Non-pigmented ciliary epithelial cell (primary cell): ENCODE measurements at regions not wholly inside any gene's neighbourhood (a gene's known extent, or its start where the extent isn't known, plus 50 kb on each side); places are given as distances from the start of the nearest gene placed in this dataset.

Source experiments
- DNase-seq: peaks from one replicate; pipeline ENCODE4 v3.0.0-alpha.2; 2010; ENCODE audit warnings: low read depth

- no peak for DNase-seq
Observed at GRCh38 chr2:34103437-34103836, 504.3 kb upstream of the FAM98A start.

GRCh38 chr2:34102339-34102738 lies 503.2 kb upstream of the FAM98A start:
- DNase-seq: peak; percentile 45

- no peak for DNase-seq
Observed at GRCh38 chr2:34099377-34099776, 500.3 kb upstream of the FAM98A start.

- DNase-seq: no peak
Observed at GRCh38 chr2:34098256-34098655, 499.2 kb upstream of the FAM98A start.

- no peak for DNase-seq
Observed at GRCh38 chr2:34096562-34097171, 497.6 kb upstream of the FAM98A start.

GRCh38 chr2:34093790-34094189 lies 494.7 kb upstream of the FAM98A start:
- DNase-seq: no peak

- DNase-seq: no peak
Observed at GRCh38 chr2:34070196-34070595, 471.1 kb upstream of the FAM98A start.

- no peak for DNase-seq
Observed at GRCh38 chr2:34069604-34070003, 470.5 kb upstream of the FAM98A start.

GRCh38 chr2:34050413-34050812 lies 451.3 kb upstream of the FAM98A start:
- DNase-seq: no peak

GRCh38 chr2:34045101-34045655 lies 446.1 kb upstream of the FAM98A start:
- no peak for DNase-seq

GRCh38 chr2:34037886-34038285 lies 438.8 kb upstream of the FAM98A start:
- no peak for DNase-seq

- DNase-seq: no peak
Observed at GRCh38 chr2:34037157-34037556, 438.1 kb upstream of the FAM98A start.

GRCh38 chr2:34031097-34031496 lies 432.0 kb upstream of the FAM98A start:
- no peak for DNase-seq

- DNase-seq: no peak
Observed at GRCh38 chr2:34030273-34030672, 431.2 kb upstream of the FAM98A start.

- no peak for DNase-seq
Observed at GRCh38 chr2:34029073-34029472, 430.0 kb upstream of the FAM98A start.

- no peak for DNase-seq
Observed at GRCh38 chr2:34025196-34025595, 426.1 kb upstream of the FAM98A start.

GRCh38 chr2:34012715-34013302 lies 413.7 kb upstream of the FAM98A start:
- DNase-seq: peak; percentile 24

- DNase-seq: no peak
Observed at GRCh38 chr2:34011684-34012083, 412.6 kb upstream of the FAM98A start.

GRCh38 chr2:34005901-34006300 lies 406.8 kb upstream of the FAM98A start:
- no peak for DNase-seq

GRCh38 chr2:34004936-34005335 lies 405.8 kb upstream of the FAM98A start:
- DNase-seq: no peak

GRCh38 chr2:34003795-34004194 lies 404.7 kb upstream of the FAM98A start:
- no peak for DNase-seq

- DNase-seq: no peak
Observed at GRCh38 chr2:34001557-34001956, 402.5 kb upstream of the FAM98A start.

GRCh38 chr2:33984131-33984530 lies 385.0 kb upstream of the FAM98A start:
- no peak for DNase-seq

GRCh38 chr2:33978471-33978870 lies 379.4 kb upstream of the FAM98A start:
- no peak for DNase-seq
